ENCODE measurements at regions not wholly inside any gene's neighbourhood (a gene's known extent, or its start where the extent isn't known, plus 50 kb on each side); places are given as distances from the start of the nearest gene placed in this dataset.

DNA sequence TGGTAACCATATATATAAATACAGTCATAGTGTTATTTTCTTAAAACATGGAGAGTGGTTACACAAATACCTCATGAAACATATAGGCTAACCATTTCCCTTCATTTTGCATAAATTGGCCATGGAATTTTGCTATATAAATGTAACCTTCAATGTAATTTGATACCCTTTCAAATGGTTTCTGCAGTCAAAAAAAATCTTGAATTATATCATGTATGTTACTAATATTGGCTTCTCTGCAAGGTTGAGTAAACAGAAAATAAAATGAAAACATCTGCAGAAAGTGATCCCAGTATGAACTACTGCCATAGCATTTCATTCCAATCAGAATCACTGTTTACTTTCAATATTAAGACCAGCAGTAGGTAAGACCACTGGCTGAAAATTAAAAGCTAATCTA lies 1165.9 kb upstream of the TENM3 start:
- no peak for TF ChIP-seq POLR2AphosphoS5 (IDR thresholded peaks at IDR 0.05)
- no peak for TF ChIP-seq POLR2A (IDR thresholded peaks at IDR 0.05; ENCODE audit: low read depth)
- TF ChIP-seq, protein P1, sequence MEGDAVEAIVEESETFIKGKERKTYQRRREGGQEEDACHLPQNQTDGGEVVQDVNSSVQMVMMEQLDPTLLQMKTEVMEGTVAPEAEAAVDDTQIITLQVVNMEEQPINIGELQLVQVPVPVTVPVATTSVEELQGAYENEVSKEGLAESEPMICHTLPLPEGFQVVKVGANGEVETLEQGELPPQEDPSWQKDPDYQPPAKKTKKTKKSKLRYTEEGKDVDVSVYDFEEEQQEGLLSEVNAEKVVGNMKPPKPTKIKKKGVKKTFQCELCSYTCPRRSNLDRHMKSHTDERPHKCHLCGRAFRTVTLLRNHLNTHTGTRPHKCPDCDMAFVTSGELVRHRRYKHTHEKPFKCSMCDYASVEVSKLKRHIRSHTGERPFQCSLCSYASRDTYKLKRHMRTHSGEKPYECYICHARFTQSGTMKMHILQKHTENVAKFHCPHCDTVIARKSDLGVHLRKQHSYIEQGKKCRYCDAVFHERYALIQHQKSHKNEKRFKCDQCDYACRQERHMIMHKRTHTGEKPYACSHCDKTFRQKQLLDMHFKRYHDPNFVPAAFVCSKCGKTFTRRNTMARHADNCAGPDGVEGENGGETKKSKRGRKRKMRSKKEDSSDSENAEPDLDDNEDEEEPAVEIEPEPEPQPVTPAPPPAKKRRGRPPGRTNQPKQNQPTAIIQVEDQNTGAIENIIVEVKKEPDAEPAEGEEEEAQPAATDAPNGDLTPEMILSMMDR (IDR thresholded peaks at IDR 0.05) = no peak

Measured in esophagus muscularis mucosa (tissue), 3 donors.